ENCODE measurements at regions not wholly inside any gene's neighbourhood (a gene's known extent, or its start where the extent isn't known, plus 50 kb on each side); places are given as distances from the start of the nearest gene placed in this dataset.

DNA sequence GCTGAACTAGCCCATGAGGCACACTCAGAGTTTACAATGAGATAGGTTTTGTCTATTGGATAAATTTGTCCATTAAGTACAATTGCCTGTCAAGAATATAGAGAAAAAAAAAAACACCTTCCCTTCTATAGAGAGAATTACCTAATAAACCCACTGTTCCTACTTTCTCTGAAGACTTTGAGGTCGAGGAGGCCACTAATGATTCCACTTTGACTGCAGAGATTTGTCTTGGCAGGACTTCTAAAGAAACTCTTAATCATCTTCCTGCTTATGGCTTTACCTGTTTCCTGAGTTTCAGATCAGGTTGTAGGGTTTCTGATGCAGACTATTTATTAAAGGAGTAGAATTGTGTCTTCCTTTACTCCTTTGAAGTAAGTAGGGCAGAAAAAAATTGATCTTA, 342.4 kb upstream of the KCNMB2 start:
- TF ChIP-seq, protein P1, sequence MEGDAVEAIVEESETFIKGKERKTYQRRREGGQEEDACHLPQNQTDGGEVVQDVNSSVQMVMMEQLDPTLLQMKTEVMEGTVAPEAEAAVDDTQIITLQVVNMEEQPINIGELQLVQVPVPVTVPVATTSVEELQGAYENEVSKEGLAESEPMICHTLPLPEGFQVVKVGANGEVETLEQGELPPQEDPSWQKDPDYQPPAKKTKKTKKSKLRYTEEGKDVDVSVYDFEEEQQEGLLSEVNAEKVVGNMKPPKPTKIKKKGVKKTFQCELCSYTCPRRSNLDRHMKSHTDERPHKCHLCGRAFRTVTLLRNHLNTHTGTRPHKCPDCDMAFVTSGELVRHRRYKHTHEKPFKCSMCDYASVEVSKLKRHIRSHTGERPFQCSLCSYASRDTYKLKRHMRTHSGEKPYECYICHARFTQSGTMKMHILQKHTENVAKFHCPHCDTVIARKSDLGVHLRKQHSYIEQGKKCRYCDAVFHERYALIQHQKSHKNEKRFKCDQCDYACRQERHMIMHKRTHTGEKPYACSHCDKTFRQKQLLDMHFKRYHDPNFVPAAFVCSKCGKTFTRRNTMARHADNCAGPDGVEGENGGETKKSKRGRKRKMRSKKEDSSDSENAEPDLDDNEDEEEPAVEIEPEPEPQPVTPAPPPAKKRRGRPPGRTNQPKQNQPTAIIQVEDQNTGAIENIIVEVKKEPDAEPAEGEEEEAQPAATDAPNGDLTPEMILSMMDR (conservative IDR thresholded peaks at IDR 0.05; ENCODE audit: low read depth, low read length) = no peak
- no peak for DNase-seq (ENCODE audit: low read depth)
- H3K4me3 ChIP-seq (ENCODE audit: low read depth, low read length) = no peak overlapping the region

GRCh38 chr3:178194539-178194938, 341.7 kb upstream of the KCNMB2 start:
- TF ChIP-seq, protein P1 (conservative IDR thresholded peaks at IDR 0.05; ENCODE audit: low read depth, low read length) = no peak
- no peak for DNase-seq (ENCODE audit: low read depth)
- no peak overlapping the region for H3K4me3 ChIP-seq (ENCODE audit: low read depth, low read length)

GRCh38 chr3:178195824-178196223, 340.4 kb upstream of the KCNMB2 start:
- no peak overlapping the region for H3K4me3 ChIP-seq (ENCODE audit: low read depth, low read length)
- TF ChIP-seq, protein P1 (conservative IDR thresholded peaks at IDR 0.05; ENCODE audit: low read depth, low read length) = no peak
- peak; percentile 67 for DNase-seq (ENCODE audit: low read depth)

DNA sequence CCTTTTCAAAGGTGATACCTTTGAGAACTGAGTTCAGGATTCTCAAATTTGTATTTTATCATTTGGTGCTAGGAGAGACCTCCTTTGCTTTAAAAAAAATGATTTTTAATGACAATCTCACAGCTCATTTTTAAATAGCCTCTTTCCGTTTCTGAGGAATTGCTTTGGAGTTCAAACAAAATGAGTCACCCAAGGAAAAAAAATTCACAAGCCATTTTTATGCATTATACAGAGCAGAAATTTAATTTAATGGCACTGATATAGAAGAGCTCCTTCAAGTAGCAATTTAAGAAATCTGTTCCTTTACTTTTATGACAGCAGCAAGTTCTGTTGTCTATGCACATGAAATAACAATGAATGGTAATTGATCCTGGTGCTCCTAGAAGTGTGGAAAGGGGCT, 337.9 kb upstream of the KCNMB2 start:
- peak; percentile 34 for DNase-seq (ENCODE audit: low read depth)
- no peak overlapping the region for H3K4me3 ChIP-seq (ENCODE audit: low read depth, low read length)
- TF ChIP-seq, protein P1 (conservative IDR thresholded peaks at IDR 0.05; ENCODE audit: low read depth, low read length) = no peak

DNA sequence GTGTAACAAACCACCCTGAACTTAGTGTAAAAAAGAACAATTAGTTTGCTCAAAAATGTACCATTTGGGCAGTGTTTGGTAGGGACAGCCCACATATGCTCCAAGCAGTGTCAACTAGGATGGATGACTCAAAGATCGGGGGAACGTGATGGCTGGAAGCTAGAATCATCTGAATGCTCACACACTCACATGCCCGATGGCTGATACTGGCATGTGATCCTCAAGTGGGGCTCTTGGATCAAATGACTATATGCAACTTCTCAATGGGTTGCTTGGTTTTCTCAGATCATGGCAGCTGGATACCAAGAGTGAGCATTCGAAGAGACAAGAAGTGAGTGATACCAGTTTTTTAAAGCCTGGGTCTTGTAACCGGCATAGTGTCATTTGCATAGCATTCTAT, 335.9 kb upstream of the KCNMB2 start:
- no peak overlapping the region for H3K4me3 ChIP-seq (ENCODE audit: low read depth, low read length)
- DNase-seq (ENCODE audit: low read depth) = no peak
- TF ChIP-seq, protein P1 (conservative IDR thresholded peaks at IDR 0.05; ENCODE audit: low read depth, low read length) = no peak

GRCh38 chr3:178201714-178202113, 334.5 kb upstream of the KCNMB2 start:
- no peak overlapping the region for H3K4me3 ChIP-seq (ENCODE audit: low read depth, low read length)
- DNase-seq (ENCODE audit: low read depth) = no peak
- TF ChIP-seq, protein P1 (conservative IDR thresholded peaks at IDR 0.05; ENCODE audit: low read depth, low read length) = no peak

DNA sequence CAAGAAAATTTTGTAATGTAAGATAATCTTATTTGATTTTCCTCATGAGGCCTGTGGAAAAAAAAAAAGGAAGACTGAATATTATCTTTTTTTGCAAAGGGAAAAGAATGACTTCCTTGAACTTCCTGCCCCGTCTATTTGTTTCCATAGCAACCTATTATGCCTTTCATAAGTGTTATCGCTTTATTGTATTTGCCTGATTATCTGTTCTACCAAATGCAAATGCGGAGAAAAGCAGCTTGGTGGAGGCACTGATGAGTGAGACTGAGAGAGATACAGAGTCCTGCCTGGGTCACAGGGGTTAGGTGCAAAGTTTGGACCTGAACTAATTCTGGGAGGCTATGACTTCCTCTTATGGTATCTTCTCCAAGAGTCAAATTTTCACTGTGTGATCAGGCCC, 334.0 kb upstream of the KCNMB2 start:
- DNase-seq (ENCODE audit: low read depth) = no peak
- H3K4me3 ChIP-seq (ENCODE audit: low read depth, low read length) = no peak overlapping the region
- TF ChIP-seq, protein P1 (conservative IDR thresholded peaks at IDR 0.05; ENCODE audit: low read depth, low read length) = no peak

All from choroid plexus epithelial cell (primary cell).